H9 (cell line): ENCODE measurements at regions not wholly inside any gene's neighbourhood (a gene's known extent, or its start where the extent isn't known, plus 50 kb on each side); places are given as distances from the start of the nearest gene placed in this dataset.

Source experiments
- DNase-seq: peaks from one replicate; pipeline ENCODE4 v3.0.0-alpha.2; 2017
- H2AFZ ChIP-seq: one replicate; pipeline ENCODE4 v1.6.1; 2013; ENCODE audit warnings: mild to moderate bottlenecking, low read length, control low read depth, moderate library complexity
- H2AK5ac ChIP-seq: 2 replicates; pipeline ENCODE4 v1.6.1; 2013; ENCODE audit warnings: low read length, control low read depth, mixed read lengths; ENCODE audit not compliant: insufficient read length
- H2BK120ac ChIP-seq: one replicate; pipeline ENCODE4 v1.6.1; 2013; ENCODE audit warnings: low read depth, mild to moderate bottlenecking, low read length, control low read depth, inconsistent platforms; ENCODE audit not compliant: poor library complexity, severe bottlenecking
- H2BK12ac ChIP-seq: 2 replicates; pipeline ENCODE4 v1.6.1; 2013; ENCODE audit warnings: low read length, control low read depth, mixed read lengths, low read depth; ENCODE audit not compliant: insufficient read length
- H2BK15ac ChIP-seq: 2 replicates; pipeline ENCODE4 v1.6.1; 2013; ENCODE audit warnings: low read depth, low read length, control low read depth
- H2BK20ac ChIP-seq: one replicate; pipeline ENCODE4 v1.6.1; 2013; ENCODE audit warnings: low read depth, mild to moderate bottlenecking, low read length, control low read depth, inconsistent platforms; ENCODE audit not compliant: poor library complexity, severe bottlenecking
- H2BK5ac ChIP-seq: 2 replicates; pipeline ENCODE4 v1.6.1; 2013; ENCODE audit warnings: low read length, control low read depth, mixed read lengths; ENCODE audit not compliant: insufficient read length
- H3K14ac ChIP-seq: 2 replicates; pipeline ENCODE4 v1.6.1; 2013; ENCODE audit warnings: low read length, control low read depth; ENCODE audit not compliant: insufficient read depth
- H3K18ac ChIP-seq: 2 replicates; pipeline ENCODE4 v1.6.1; 2013; ENCODE audit warnings: low read depth, mild to moderate bottlenecking, mixed read lengths, low read length, control low read depth; ENCODE audit not compliant: insufficient read length
- H3K23ac ChIP-seq: 2 replicates; pipeline ENCODE4 v1.6.1; 2013; ENCODE audit warnings: low read length, control low read depth, mixed read lengths, low read depth; ENCODE audit not compliant: insufficient read length
- H3K23me2 ChIP-seq: 2 replicates; pipeline ENCODE4 v1.6.1; 2013; ENCODE audit warnings: low read depth, mild to moderate bottlenecking, mixed read lengths, low read length, control low read depth; ENCODE audit not compliant: insufficient read length, poor library complexity, severe bottlenecking
- H3K27ac ChIP-seq: 2 replicates; pipeline ENCODE4 v1.5.1; 2013; ENCODE audit warnings: low read length, control low read depth, mixed read lengths, low read depth; ENCODE audit not compliant: insufficient read length
- H3K27me3 ChIP-seq: 2 replicates; pipeline ENCODE4 v1.6.1; 2013; ENCODE audit warnings: low read length, control low read depth, inconsistent platforms; ENCODE audit not compliant: insufficient read depth
- H3K4ac ChIP-seq: 2 replicates; pipeline ENCODE4 v1.6.1; 2013; ENCODE audit warnings: low read depth, mild to moderate bottlenecking, control low read depth, inconsistent platforms, low read length, moderate library complexity
- H3K4me1 ChIP-seq: 2 replicates; pipeline ENCODE4 v1.6.1; 2013; ENCODE audit warnings: low read length, control low read depth, inconsistent platforms; ENCODE audit not compliant: insufficient read depth
- H3K4me2 ChIP-seq: 2 replicates; pipeline ENCODE4 v1.6.1; 2013; ENCODE audit warnings: low read length, control low read depth, mixed read lengths; ENCODE audit not compliant: insufficient read length, insufficient read depth
- H3K56ac ChIP-seq: 2 replicates; pipeline ENCODE4 v1.6.1; 2013; ENCODE audit warnings: low read depth, mild to moderate bottlenecking, mixed read lengths, low read length, control low read depth; ENCODE audit not compliant: insufficient read length
- H3K79me1 ChIP-seq: 2 replicates; pipeline ENCODE4 v1.6.1; 2013; ENCODE audit warnings: low read depth, mild to moderate bottlenecking, moderate library complexity, low read length, control low read depth, inconsistent platforms; ENCODE audit not compliant: insufficient read depth, poor library complexity, severe bottlenecking
- H3K79me2 ChIP-seq: 2 replicates; pipeline ENCODE4 v1.6.1; 2013; ENCODE audit warnings: low read length, control low read depth, inconsistent platforms; ENCODE audit not compliant: insufficient read depth
- H3K9ac ChIP-seq: 2 replicates; pipeline ENCODE4 v1.6.1; 2013; ENCODE audit warnings: low read length, control low read depth, mixed read lengths; ENCODE audit not compliant: insufficient read length; ENCODE audit errors: extremely low read depth
- H3K9me3 ChIP-seq: one replicate; pipeline ENCODE4 v1.6.1; 2013; ENCODE audit warnings: low read depth, low read length, inconsistent platforms; ENCODE audit not compliant: control insufficient read depth
- H3T11ph ChIP-seq: one replicate; pipeline ENCODE4 v1.6.1; 2013; ENCODE audit warnings: mild to moderate bottlenecking, low read length, control low read depth, inconsistent platforms
- H4K20me1 ChIP-seq: one replicate; pipeline ENCODE4 v1.6.1; 2013; ENCODE audit not compliant: control insufficient read depth, insufficient read length, insufficient read depth
- H4K5ac ChIP-seq: 2 replicates; pipeline ENCODE4 v1.6.1; 2013; ENCODE audit warnings: low read depth, mild to moderate bottlenecking, mixed read lengths, low read length, control low read depth; ENCODE audit not compliant: insufficient read length
- H4K8ac ChIP-seq: replicated peaks from 2 replicates; pipeline ENCODE4 v1.6.1; 2013; ENCODE audit warnings: low read length, control low read depth, mixed read lengths, low read depth; ENCODE audit not compliant: insufficient read length
- H4K91ac ChIP-seq: 2 replicates; pipeline ENCODE4 v1.6.1; 2013; ENCODE audit warnings: low read depth, mild to moderate bottlenecking, moderate library complexity, mixed read lengths, low read length, control low read depth; ENCODE audit not compliant: insufficient read length
- H3K27ac Mint-ChIP-seq, 3 experiments: 2 replicates in 2 of 3; 3 replicates in 1 of 3; pipeline ENCODE4 v1.8.0; 2020 to 2021; ENCODE audit warnings: mixed read lengths in 3 of 3, mild to moderate bottlenecking in 1 of 3, moderate library complexity in 1 of 3
- H3K27me3 Mint-ChIP-seq: 2 replicates; pipeline ENCODE4 v1.8.0; 2021; ENCODE audit warnings: low read depth, mild to moderate bottlenecking, moderate library complexity, mixed read lengths
- H3K36me3 Mint-ChIP-seq, 3 experiments: 2 replicates in 2 of 3; 3 replicates in 1 of 3; pipeline ENCODE4 v1.8.0; 2020 to 2021; ENCODE audit warnings: low read depth in 3 of 3, mixed read lengths in 3 of 3; ENCODE audit not compliant: insufficient read depth in 1 of 3
- H3K4me1 Mint-ChIP-seq, 2 experiments: 2 replicates each; pipeline ENCODE4 v1.8.0; 2020; ENCODE audit warnings: mixed read lengths in 2 of 2
- H3K4me3 Mint-ChIP-seq, 2 experiments: 2 replicates in 1 of 2; 3 replicates in 1 of 2; pipeline ENCODE4 v1.8.0; 2020 to 2021; ENCODE audit warnings: mild to moderate bottlenecking in 2 of 2, mixed read lengths in 2 of 2, moderate library complexity in 1 of 2
- H3K9me3 Mint-ChIP-seq, 2 experiments: 2 replicates in 1 of 2; 3 replicates in 1 of 2; pipeline ENCODE4 v1.8.0; 2020; ENCODE audit warnings: mild to moderate bottlenecking in 2 of 2, mixed read lengths in 2 of 2, moderate library complexity in 1 of 2
- WGBS: extraction: QIAGEN DNeasy Blood & Tissue Kit; methylation state at CpG from one replicate; pipeline ENCODE4 v1.1.7; 2013; ENCODE audit warnings: missing lambda C conversion rate, low lambda C conversion rate, mixed read lengths; ENCODE audit not compliant: insufficient read length; ENCODE audit errors: extremely low coverage; 5-methylcytosine and 5-hydroxymethylcytosine counted together
- TF ChIP-seq, protein P1 (sequence below): fragments of 200-600 bp; sonication (generic); conservative IDR thresholded peaks from 3 replicates; pipeline ENCODE4 v1.8.0; 2021; ENCODE audit warnings: antibody characterized with exemption, mild to moderate bottlenecking

GRCh38 chr3:6667354-6667753 lies 193.6 kb upstream of the GRM7 start:
- peaks cover 8% of the 10 kb centered on the region for H3K9me3 ChIP-seq

More at GRCh38 chr3:6667354-6667753, 193.6 kb upstream of the GRM7 start:
- Histone ChIP-seq H3K27me3 (no peaks in the 10 kb centered on the region), H3K56ac (no peak overlapping the region), H3K9ac (no peak overlapping the region), H2AFZ (no peak overlapping the region), H2AK5ac (no peak overlapping the region), H3K14ac (no peak overlapping the region), H3K23me2 (no peaks in the 10 kb centered on the region), H3K27ac (no peak overlapping the region), H2BK5ac (no peak overlapping the region), H3T11ph (no peak overlapping the region), H3K79me2 (no peaks in the 10 kb centered on the region), H3K18ac (no peak overlapping the region), H3K4ac (no peak overlapping the region), H4K91ac (no peak overlapping the region), H4K5ac (no peak overlapping the region), H4K20me1 (no peaks in the 10 kb centered on the region), H3K4me2 (no peak overlapping the region), H3K79me1 (no peaks in the 10 kb centered on the region), H4K8ac (no peak overlapping the region), H2BK120ac (no peak overlapping the region), H2BK12ac (no peak overlapping the region), H2BK15ac (no peak overlapping the region), H2BK20ac (no peak overlapping the region), H3K4me1 (no peaks in the 10 kb centered on the region), H3K23ac (no peak overlapping the region)
- Mint-ChIP-seq H3K27ac (no peak overlapping the region; a peak in 1 of 7 replicates), H3K9me3 (peaks cover 22 to 32% of the 10 kb centered on the region in 2 experiments; a peak in 4 of 5 replicates), H3K4me1 (no peaks in the 10 kb centered on the region), H3K4me3 (no peak overlapping the region), H3K27me3 (no peaks in the 10 kb centered on the region), H3K36me3 (peaks cover 6 to 33% (median 16%) of the 10 kb centered on the region in 3 experiments)
- TF ChIP-seq, protein P1, sequence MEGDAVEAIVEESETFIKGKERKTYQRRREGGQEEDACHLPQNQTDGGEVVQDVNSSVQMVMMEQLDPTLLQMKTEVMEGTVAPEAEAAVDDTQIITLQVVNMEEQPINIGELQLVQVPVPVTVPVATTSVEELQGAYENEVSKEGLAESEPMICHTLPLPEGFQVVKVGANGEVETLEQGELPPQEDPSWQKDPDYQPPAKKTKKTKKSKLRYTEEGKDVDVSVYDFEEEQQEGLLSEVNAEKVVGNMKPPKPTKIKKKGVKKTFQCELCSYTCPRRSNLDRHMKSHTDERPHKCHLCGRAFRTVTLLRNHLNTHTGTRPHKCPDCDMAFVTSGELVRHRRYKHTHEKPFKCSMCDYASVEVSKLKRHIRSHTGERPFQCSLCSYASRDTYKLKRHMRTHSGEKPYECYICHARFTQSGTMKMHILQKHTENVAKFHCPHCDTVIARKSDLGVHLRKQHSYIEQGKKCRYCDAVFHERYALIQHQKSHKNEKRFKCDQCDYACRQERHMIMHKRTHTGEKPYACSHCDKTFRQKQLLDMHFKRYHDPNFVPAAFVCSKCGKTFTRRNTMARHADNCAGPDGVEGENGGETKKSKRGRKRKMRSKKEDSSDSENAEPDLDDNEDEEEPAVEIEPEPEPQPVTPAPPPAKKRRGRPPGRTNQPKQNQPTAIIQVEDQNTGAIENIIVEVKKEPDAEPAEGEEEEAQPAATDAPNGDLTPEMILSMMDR, result no peak
- no CpG with 5 or more reads among the region's 2 CpGs for WGBS
- DNase-seq, result no peak
